ENCODE measurements at regions not wholly inside any gene's neighbourhood (a gene's known extent, or its start where the extent isn't known, plus 50 kb on each side); places are given as distances from the start of the nearest gene placed in this dataset.

DNA sequence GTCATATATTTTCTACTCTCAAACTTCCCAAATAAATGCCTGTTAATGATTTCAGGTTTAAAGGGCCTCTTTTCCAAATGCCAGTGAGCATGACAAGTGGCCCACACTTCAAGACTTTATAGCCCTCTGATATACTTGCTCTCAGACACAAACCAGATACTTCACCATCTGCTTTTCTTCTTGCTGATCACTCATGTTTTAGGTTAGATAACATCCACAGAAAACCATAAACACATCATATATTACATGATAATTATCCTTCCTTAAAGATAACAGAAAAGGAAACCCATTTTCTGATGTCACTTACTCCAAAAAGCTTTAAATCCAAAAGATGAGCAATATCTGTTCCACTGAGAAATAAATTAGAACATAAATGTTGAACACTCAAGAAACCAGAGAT lies 723.5 kb downstream of the LTN1 start:
- Histone ChIP-seq H3K9ac (ENCODE audit: low read length) (no peak overlapping the region), H3K27me3 (ENCODE audit: low read length) (no peaks in the 10 kb centered on the region), H3K79me2 (ENCODE audit: low read length) (no peaks in the 10 kb centered on the region), H3K4me1 (ENCODE audit: low read length) (no peaks in the 10 kb centered on the region), H3K4me3 (ENCODE audit: low read length) (no peak overlapping the region), H3K9me3 (ENCODE audit: low read length) (no peaks in the 10 kb centered on the region), H3K4me2 (ENCODE audit: low read depth, low read length, poor library complexity, severe bottlenecking) (no peak overlapping the region), H4K20me1 (ENCODE audit: insufficient read depth, low read depth, low read length) (no peaks in the 10 kb centered on the region), H3K9me2 (replicated peaks; ENCODE audit: insufficient read depth, low read length) (no peaks in the 10 kb centered on the region), H3K36me3 (ENCODE audit: insufficient read depth, low read length) (no peaks in the 10 kb centered on the region), H3K27ac (ENCODE audit: low read length) (no peak overlapping the region), H2AFZ (ENCODE audit: low read length) (no peak overlapping the region)
- no peak for DNase-seq

DNA sequence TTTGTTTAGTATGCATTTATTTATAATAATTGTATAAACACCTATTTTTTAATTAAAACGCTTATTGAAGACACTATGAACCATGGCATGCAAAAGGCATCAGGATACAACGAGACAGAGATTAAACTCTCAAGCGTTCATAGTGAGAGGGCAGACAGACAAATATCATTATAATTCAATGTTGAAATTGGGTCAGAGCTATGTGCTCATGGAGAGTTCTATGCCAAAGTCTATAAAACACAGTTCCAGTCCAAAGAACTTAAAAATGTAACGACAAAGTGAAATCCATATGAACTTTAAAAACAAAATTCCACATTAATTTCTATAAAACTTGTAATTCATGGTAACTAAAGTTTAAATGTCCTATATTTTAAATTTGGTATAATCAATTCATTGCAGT lies 724.0 kb downstream of the LTN1 start:
- Histone ChIP-seq H3K27me3 (ENCODE audit: low read length) (no peaks in the 10 kb centered on the region), H3K4me1 (ENCODE audit: low read length) (no peaks in the 10 kb centered on the region), H2AFZ (ENCODE audit: low read length) (no peak overlapping the region), H3K4me2 (ENCODE audit: low read depth, low read length, poor library complexity, severe bottlenecking) (no peak overlapping the region), H3K79me2 (ENCODE audit: low read length) (no peaks in the 10 kb centered on the region), H3K9me2 (replicated peaks; ENCODE audit: insufficient read depth, low read length) (no peaks in the 10 kb centered on the region), H3K9ac (ENCODE audit: low read length) (no peak overlapping the region), H3K36me3 (ENCODE audit: insufficient read depth, low read length) (no peaks in the 10 kb centered on the region), H4K20me1 (ENCODE audit: insufficient read depth, low read depth, low read length) (no peaks in the 10 kb centered on the region), H3K4me3 (ENCODE audit: low read length) (no peak overlapping the region), H3K9me3 (ENCODE audit: low read length) (no peaks in the 10 kb centered on the region), H3K27ac (ENCODE audit: low read length) (no peak overlapping the region)
- DNase-seq: no peak

DNA sequence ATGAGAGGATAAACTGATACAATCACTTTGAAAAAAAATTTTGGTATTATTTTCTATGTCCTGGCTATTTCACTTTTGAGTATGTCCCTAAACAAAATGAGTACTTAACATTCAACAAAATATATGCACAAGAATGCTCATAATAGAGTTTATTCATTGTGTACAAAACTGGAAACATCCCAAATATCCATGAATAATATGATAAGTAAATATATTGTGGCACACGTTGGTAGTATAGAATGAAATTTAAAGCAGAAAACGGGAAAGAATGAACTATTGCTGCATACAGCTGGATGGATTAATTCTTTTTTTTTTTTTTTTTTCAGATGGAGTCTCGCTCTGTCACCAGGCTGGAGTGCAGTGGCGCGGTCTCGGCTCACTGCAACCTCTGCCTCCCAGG lies 725.2 kb downstream of the LTN1 start:
- Histone ChIP-seq H3K4me1 (ENCODE audit: low read length) (no peaks in the 10 kb centered on the region), H3K27me3 (ENCODE audit: low read length) (no peaks in the 10 kb centered on the region), H3K9me2 (replicated peaks; ENCODE audit: insufficient read depth, low read length) (no peaks in the 10 kb centered on the region), H3K27ac (ENCODE audit: low read length) (no peak overlapping the region), H3K79me2 (ENCODE audit: low read length) (no peaks in the 10 kb centered on the region), H4K20me1 (ENCODE audit: insufficient read depth, low read depth, low read length) (no peaks in the 10 kb centered on the region), H3K9ac (ENCODE audit: low read length) (no peak overlapping the region), H3K4me2 (ENCODE audit: low read depth, low read length, poor library complexity, severe bottlenecking) (no peak overlapping the region), H2AFZ (ENCODE audit: low read length) (no peak overlapping the region), H3K9me3 (ENCODE audit: low read length) (no peaks in the 10 kb centered on the region), H3K36me3 (ENCODE audit: insufficient read depth, low read length) (no peaks in the 10 kb centered on the region), H3K4me3 (ENCODE audit: low read length) (no peak overlapping the region)
- DNase-seq: no peak

DNA sequence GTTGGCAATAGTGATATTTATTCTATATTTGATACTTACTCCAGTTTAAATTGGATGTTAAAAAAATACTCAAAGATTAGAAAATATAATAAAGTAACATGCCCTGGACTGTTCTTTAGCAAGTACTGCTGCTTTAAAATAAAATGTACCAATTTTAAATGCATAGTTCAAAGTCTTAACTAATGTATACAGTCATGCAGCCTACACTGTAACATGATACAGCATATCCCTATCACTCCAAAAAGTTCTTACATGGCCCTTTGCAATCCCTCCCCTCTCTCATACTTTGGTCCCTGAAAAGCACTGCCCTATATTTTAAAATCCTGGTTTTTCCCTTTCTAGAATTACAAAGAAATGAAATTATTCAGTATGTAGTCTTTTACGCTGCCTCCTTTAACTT lies 726.6 kb downstream of the LTN1 start:
- Histone ChIP-seq H3K27me3 (ENCODE audit: low read length) (no peaks in the 10 kb centered on the region), H3K9ac (ENCODE audit: low read length) (no peak overlapping the region), H3K9me2 (replicated peaks; ENCODE audit: insufficient read depth, low read length) (no peaks in the 10 kb centered on the region), H3K27ac (ENCODE audit: low read length) (no peak overlapping the region), H4K20me1 (ENCODE audit: insufficient read depth, low read depth, low read length) (no peaks in the 10 kb centered on the region), H3K4me2 (ENCODE audit: low read depth, low read length, poor library complexity, severe bottlenecking) (no peak overlapping the region), H3K4me3 (ENCODE audit: low read length) (no peak overlapping the region), H3K36me3 (ENCODE audit: insufficient read depth, low read length) (no peaks in the 10 kb centered on the region), H3K79me2 (ENCODE audit: low read length) (no peaks in the 10 kb centered on the region), H2AFZ (ENCODE audit: low read length) (no peak overlapping the region), H3K4me1 (ENCODE audit: low read length) (no peaks in the 10 kb centered on the region), H3K9me3 (ENCODE audit: low read length) (no peaks in the 10 kb centered on the region)
- no peak for DNase-seq

DNA sequence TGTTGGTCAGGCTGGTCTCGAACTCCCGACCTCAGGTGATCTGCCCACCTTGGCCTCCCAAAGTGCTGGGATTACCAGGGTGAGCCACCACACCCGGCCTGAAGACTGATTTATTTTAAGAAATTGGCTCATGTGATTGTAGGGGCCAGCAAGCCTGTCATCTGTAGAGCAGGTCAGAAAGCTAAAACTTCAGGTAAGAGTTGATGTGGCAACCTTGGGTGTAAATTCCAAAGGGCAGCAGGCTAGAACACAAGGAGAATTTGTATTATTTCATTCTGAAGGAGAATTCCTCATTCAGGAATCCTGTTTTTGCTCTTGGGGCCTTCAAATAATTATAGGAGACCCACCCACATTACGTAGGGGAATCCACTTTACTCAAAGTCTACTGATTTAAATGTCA lies 728.7 kb downstream of the LTN1 start:
- Histone ChIP-seq H3K27ac (ENCODE audit: low read length) (no peak overlapping the region), H4K20me1 (ENCODE audit: insufficient read depth, low read depth, low read length) (no peaks in the 10 kb centered on the region), H3K4me2 (ENCODE audit: low read depth, low read length, poor library complexity, severe bottlenecking) (no peak overlapping the region), H3K79me2 (ENCODE audit: low read length) (no peaks in the 10 kb centered on the region), H3K4me1 (ENCODE audit: low read length) (no peaks in the 10 kb centered on the region), H3K36me3 (ENCODE audit: insufficient read depth, low read length) (no peaks in the 10 kb centered on the region), H2AFZ (ENCODE audit: low read length) (no peak overlapping the region), H3K9me3 (ENCODE audit: low read length) (no peaks in the 10 kb centered on the region), H3K9ac (ENCODE audit: low read length) (no peak overlapping the region), H3K9me2 (replicated peaks; ENCODE audit: insufficient read depth, low read length) (no peaks in the 10 kb centered on the region), H3K27me3 (ENCODE audit: low read length) (no peaks in the 10 kb centered on the region), H3K4me3 (ENCODE audit: low read length) (no peak overlapping the region)
- no peak for DNase-seq

DNA sequence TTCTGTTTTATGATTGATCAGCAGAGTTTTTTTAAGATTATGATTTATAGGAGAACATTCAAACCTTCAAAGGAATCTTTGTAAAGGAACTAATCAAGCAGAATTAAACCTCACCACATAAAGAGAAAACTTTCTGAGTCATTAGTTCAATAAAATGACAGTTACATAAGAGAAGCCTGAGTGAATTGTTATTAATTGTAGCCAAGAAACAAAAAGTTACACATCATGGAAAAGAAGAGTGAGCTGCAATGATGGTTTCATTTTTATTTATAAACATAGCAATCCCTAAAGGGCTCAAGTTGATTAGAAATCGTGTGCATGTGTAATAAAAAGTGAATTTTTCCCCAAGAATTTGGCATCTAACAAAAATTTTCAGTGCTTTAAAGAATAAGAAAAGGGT lies 731.4 kb downstream of the LTN1 start:
- H3K9me2 ChIP-seq (replicated peaks; ENCODE audit: insufficient read depth, low read length): no peaks in the 10 kb centered on the region

DNA sequence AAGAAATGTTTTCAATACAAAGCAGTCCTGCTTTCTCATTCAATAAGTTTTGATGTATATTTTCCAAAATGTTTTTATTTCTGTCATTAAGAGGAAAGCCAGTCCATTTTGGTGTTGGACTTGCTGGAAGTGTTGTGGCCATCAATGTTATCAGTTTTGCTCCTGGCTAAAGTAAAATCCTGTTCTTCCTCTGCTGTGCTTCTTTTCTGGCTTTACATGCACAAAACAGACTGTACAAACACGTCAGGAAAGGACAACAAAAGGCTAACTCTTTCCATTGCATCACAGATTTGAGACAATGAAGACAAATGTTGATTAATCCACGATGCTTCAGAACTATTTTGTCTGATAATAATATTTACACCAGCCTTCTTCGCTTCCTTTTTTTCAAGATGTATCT lies 735.4 kb downstream of the LTN1 start:
- no peak for DNase-seq
- Histone ChIP-seq H4K20me1 (ENCODE audit: insufficient read depth, low read depth, low read length) (no peaks in the 10 kb centered on the region), H3K9me2 (replicated peaks; ENCODE audit: insufficient read depth, low read length) (no peaks in the 10 kb centered on the region), H3K9ac (ENCODE audit: low read length) (no peak overlapping the region), H3K9me3 (ENCODE audit: low read length) (no peaks in the 10 kb centered on the region), H3K36me3 (ENCODE audit: insufficient read depth, low read length) (no peaks in the 10 kb centered on the region), H3K79me2 (ENCODE audit: low read length) (no peaks in the 10 kb centered on the region), H3K27me3 (ENCODE audit: low read length) (no peaks in the 10 kb centered on the region), H3K4me2 (ENCODE audit: low read depth, low read length, poor library complexity, severe bottlenecking) (no peak overlapping the region), H2AFZ (ENCODE audit: low read length) (no peak overlapping the region), H3K4me3 (ENCODE audit: low read length) (no peak overlapping the region), H3K27ac (ENCODE audit: low read length) (no peak overlapping the region), H3K4me1 (ENCODE audit: low read length) (no peaks in the 10 kb centered on the region)

More for the DNA sequence above, 731.4 kb downstream of the LTN1 start:
- Histone ChIP-seq H3K27ac (ENCODE audit: low read length) (no peak overlapping the region), H3K4me3 (ENCODE audit: low read length) (no peak overlapping the region), H4K20me1 (ENCODE audit: insufficient read depth, low read depth, low read length) (no peaks in the 10 kb centered on the region), H2AFZ (ENCODE audit: low read length) (no peak overlapping the region), H3K9ac (ENCODE audit: low read length) (no peak overlapping the region), H3K9me3 (ENCODE audit: low read length) (no peaks in the 10 kb centered on the region), H3K4me1 (ENCODE audit: low read length) (no peaks in the 10 kb centered on the region), H3K27me3 (ENCODE audit: low read length) (no peaks in the 10 kb centered on the region), H3K79me2 (ENCODE audit: low read length) (no peaks in the 10 kb centered on the region), H3K4me2 (ENCODE audit: low read depth, low read length, poor library complexity, severe bottlenecking) (no peak overlapping the region), H3K36me3 (ENCODE audit: insufficient read depth, low read length) (no peaks in the 10 kb centered on the region)
- DNase-seq: no peak

DNA sequence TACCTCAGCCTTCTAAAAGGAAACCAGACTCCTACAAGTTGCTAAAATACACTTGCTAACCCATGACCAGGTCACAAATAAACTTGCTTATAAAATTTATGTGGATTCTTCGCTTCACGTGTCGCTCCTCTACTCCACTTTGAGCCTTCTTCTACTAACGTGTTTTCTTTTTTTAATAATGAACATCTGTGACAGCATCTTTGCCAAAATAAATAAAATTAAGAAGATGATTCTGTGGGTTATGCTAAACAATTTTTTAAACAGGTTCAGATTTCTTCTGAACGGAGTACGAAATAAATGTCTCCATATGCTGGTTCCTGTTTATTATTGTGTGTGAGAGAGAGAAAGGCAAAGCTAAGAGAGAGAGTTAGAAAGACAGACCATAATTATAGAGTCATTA lies 735.8 kb downstream of the LTN1 start:
- no peaks in the 10 kb centered on the region for H3K9me3 ChIP-seq (ENCODE audit: low read length)
- H3K36me3 ChIP-seq (ENCODE audit: insufficient read depth, low read length): no peaks in the 10 kb centered on the region
- H3K27me3 ChIP-seq (ENCODE audit: low read length): no peaks in the 10 kb centered on the region
- H4K20me1 ChIP-seq (ENCODE audit: insufficient read depth, low read depth, low read length): no peaks in the 10 kb centered on the region
- no peaks in the 10 kb centered on the region for H3K4me1 ChIP-seq (ENCODE audit: low read length)
- no peak overlapping the region for H2AFZ ChIP-seq (ENCODE audit: low read length)
- no peaks in the 10 kb centered on the region for H3K9me2 ChIP-seq (replicated peaks; ENCODE audit: insufficient read depth, low read length)
- no peak overlapping the region for H3K9ac ChIP-seq (ENCODE audit: low read length)
- no peaks in the 10 kb centered on the region for H3K79me2 ChIP-seq (ENCODE audit: low read length)
- no peak for DNase-seq
- H3K4me2 ChIP-seq (ENCODE audit: low read depth, low read length, poor library complexity, severe bottlenecking): no peak overlapping the region
- no peak overlapping the region for H3K27ac ChIP-seq (ENCODE audit: low read length)
- H3K4me3 ChIP-seq (ENCODE audit: low read length): no peak overlapping the region

DNA sequence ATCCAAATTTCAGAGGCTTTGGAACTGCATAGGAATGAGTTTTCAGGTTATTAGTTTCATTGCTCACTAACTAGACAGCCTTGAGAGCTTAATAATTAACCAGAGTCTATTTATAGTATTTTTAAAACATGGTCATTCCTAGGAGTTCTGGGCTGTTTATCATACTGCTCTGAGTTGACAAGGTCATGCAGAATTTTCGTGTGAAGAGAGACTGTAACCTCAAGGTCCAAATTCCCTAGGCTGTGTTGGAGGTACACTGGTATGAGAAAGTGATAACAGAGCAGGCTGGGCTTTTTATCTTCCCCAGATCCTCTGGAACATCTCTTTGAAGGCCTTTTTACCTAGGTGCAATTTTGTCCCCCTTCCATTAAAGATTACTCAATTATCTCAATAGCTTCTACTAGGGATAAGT lies 736.3 kb downstream of the LTN1 start:
- no peak for DNase-seq
- no peak overlapping the region for H3K27ac ChIP-seq (ENCODE audit: low read length)
- no peaks in the 10 kb centered on the region for H3K9me3 ChIP-seq (ENCODE audit: low read length)
- no peaks in the 10 kb centered on the region for H3K4me1 ChIP-seq (ENCODE audit: low read length)
- no peaks in the 10 kb centered on the region for H3K36me3 ChIP-seq (ENCODE audit: insufficient read depth, low read length)
- no peak overlapping the region for H3K4me3 ChIP-seq (ENCODE audit: low read length)
- no peaks in the 10 kb centered on the region for H3K9me2 ChIP-seq (replicated peaks; ENCODE audit: insufficient read depth, low read length)
- H3K79me2 ChIP-seq (ENCODE audit: low read length): no peaks in the 10 kb centered on the region
- H3K4me2 ChIP-seq (ENCODE audit: low read depth, low read length, poor library complexity, severe bottlenecking): no peak overlapping the region
- H2AFZ ChIP-seq (ENCODE audit: low read length): no peak overlapping the region
- H3K27me3 ChIP-seq (ENCODE audit: low read length): no peaks in the 10 kb centered on the region
- no peak overlapping the region for H3K9ac ChIP-seq (ENCODE audit: low read length)
- no peaks in the 10 kb centered on the region for H4K20me1 ChIP-seq (ENCODE audit: insufficient read depth, low read depth, low read length)
